ENCODE measurements at regions not wholly inside any gene's neighbourhood (a gene's known extent, or its start where the extent isn't known, plus 50 kb on each side); places are given as distances from the start of the nearest gene placed in this dataset.
"Not testable (repeated sequence)": the region's sequence is repeated elsewhere in the genome, so short reads cannot be mapped to it uniquely, and the experiment has no call there.

GRCh38 chr11:29612423-29612822 is 404.4 kb downstream of the KCNA4 start:
- Histone ChIP-seq H3F3A (ENCODE audit: low read depth) (no peaks in the 10 kb centered on the region), H3K9ac (ENCODE audit: low read depth, low read length, poor library complexity, severe bottlenecking) (no peak overlapping the region), H2AFZ (ENCODE audit: low read length) (no peak overlapping the region), H3K9me3 (ENCODE audit: insufficient read depth, low read depth, low read length) (no peaks in the 10 kb centered on the region), H3K4me3 (ENCODE audit: low read length, poor library complexity, severe bottlenecking) (no peak overlapping the region), H3K4me2 (ENCODE audit: low read depth, low read length, poor library complexity, severe bottlenecking) (no peak overlapping the region), H3K79me2 (ENCODE audit: insufficient read depth, low read length) (no peaks in the 10 kb centered on the region), H3K27me3 (ENCODE audit: insufficient read depth, low read length, poor library complexity, severe bottlenecking) (no peaks in the 10 kb centered on the region), H3K36me3 (ENCODE audit: insufficient read depth, low read length) (no peaks in the 10 kb centered on the region), H3K4me1 (ENCODE audit: insufficient read depth, low read length, poor library complexity, severe bottlenecking) (no peaks in the 10 kb centered on the region), H4K20me1 (ENCODE audit: insufficient read depth, low read length, poor library complexity, severe bottlenecking) (no peaks in the 10 kb centered on the region), H3K9me2 (replicated peaks; ENCODE audit: low read depth, low read length) (no peaks in the 10 kb centered on the region)
- TF ChIP-seq CTCF (conservative IDR thresholded peaks at IDR 0.05; ENCODE audit: low read length) (no peak), EZH2phosphoT487 (IDR thresholded peaks at IDR 0.05; ENCODE audit: borderline replicate concordance) (no peak)

GRCh38 chr11:29606330-29607031 is 410.3 kb downstream of the KCNA4 start:
- no peaks in the 10 kb centered on the region for H3K27me3 ChIP-seq (ENCODE audit: insufficient read depth, low read length, poor library complexity, severe bottlenecking)
- H3K79me2 ChIP-seq (ENCODE audit: insufficient read depth, low read length), result no peaks in the 10 kb centered on the region
- H3K4me1 ChIP-seq (ENCODE audit: insufficient read depth, low read length, poor library complexity, severe bottlenecking), result no peaks in the 10 kb centered on the region
- H3K4me3 ChIP-seq (ENCODE audit: low read length, poor library complexity, severe bottlenecking), result no peak overlapping the region
- H3K36me3 ChIP-seq (ENCODE audit: insufficient read depth, low read length), result no peaks in the 10 kb centered on the region
- TF ChIP-seq EZH2phosphoT487 (IDR thresholded peaks at IDR 0.05; ENCODE audit: borderline replicate concordance) (no peak), CTCF (conservative IDR thresholded peaks at IDR 0.05; ENCODE audit: low read length) (no peak)
- no peaks in the 10 kb centered on the region for H3K9me2 ChIP-seq (replicated peaks; ENCODE audit: low read depth, low read length)
- H3K9me3 ChIP-seq (ENCODE audit: insufficient read depth, low read depth, low read length), result no peaks in the 10 kb centered on the region; the same call in 1 of the 2 replicates
- H3K4me2 ChIP-seq (ENCODE audit: low read depth, low read length, poor library complexity, severe bottlenecking), result no peak overlapping the region
- H3K9ac ChIP-seq (ENCODE audit: low read depth, low read length, poor library complexity, severe bottlenecking), result no peak overlapping the region
- H3F3A ChIP-seq (ENCODE audit: low read depth), result no peaks in the 10 kb centered on the region
- no peaks in the 10 kb centered on the region for H4K20me1 ChIP-seq (ENCODE audit: insufficient read depth, low read length, poor library complexity, severe bottlenecking)
- H2AFZ ChIP-seq (ENCODE audit: low read length), result no peak overlapping the region

DNA sequence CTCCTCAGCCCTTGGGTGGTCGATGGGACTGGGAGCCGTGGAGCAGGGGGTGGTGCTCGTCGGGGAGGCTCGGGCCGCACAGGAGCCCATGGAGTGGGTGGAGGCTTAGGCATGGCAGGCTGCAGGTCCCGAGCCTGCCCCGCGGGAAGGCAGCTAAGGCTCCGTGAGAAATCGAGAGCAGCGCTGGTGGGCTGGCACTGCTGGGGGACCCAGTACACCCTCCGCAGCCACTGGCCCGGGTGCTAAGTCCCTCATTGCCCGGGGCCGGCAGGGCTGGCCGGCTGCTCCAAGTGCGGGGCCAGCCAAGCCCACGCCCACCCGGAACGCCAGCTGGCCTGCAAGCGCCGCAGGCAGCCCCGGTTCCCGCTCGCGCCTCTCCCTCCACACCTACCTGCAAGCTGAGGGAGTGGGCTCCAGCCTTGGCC is 416.7 kb downstream of the KCNA4 start:
- not testable (repeated sequence) for H3K9me2 ChIP-seq (replicated peaks; ENCODE audit: low read depth, low read length); H3K9ac ChIP-seq (ENCODE audit: low read depth, low read length, poor library complexity, severe bottlenecking); H3K36me3 ChIP-seq (ENCODE audit: insufficient read depth, low read length); H3K27me3 ChIP-seq (ENCODE audit: insufficient read depth, low read length, poor library complexity, severe bottlenecking); H3F3A ChIP-seq (ENCODE audit: low read depth); H3K4me3 ChIP-seq (ENCODE audit: low read length, poor library complexity, severe bottlenecking); H3K9me3 ChIP-seq (ENCODE audit: insufficient read depth, low read depth, low read length); H3K4me1 ChIP-seq (ENCODE audit: insufficient read depth, low read length, poor library complexity, severe bottlenecking); H3K4me2 ChIP-seq (ENCODE audit: low read depth, low read length, poor library complexity, severe bottlenecking); H4K20me1 ChIP-seq (ENCODE audit: insufficient read depth, low read length, poor library complexity, severe bottlenecking); H2AFZ ChIP-seq (ENCODE audit: low read length); H3K79me2 ChIP-seq (ENCODE audit: insufficient read depth, low read length)

GRCh38 chr11:29584342-29584741 is 432.5 kb downstream of the KCNA4 start:
- Histone ChIP-seq H3K27me3 (ENCODE audit: insufficient read depth, low read length, poor library complexity, severe bottlenecking) (no peaks in the 10 kb centered on the region), H3K36me3 (ENCODE audit: insufficient read depth, low read length) (no peaks in the 10 kb centered on the region), H3K9me3 (ENCODE audit: insufficient read depth, low read depth, low read length) (no peaks in the 10 kb centered on the region), H3K9ac (ENCODE audit: low read depth, low read length, poor library complexity, severe bottlenecking) (no peak overlapping the region), H3K9me2 (replicated peaks; ENCODE audit: low read depth, low read length) (no peaks in the 10 kb centered on the region), H3K4me2 (ENCODE audit: low read depth, low read length, poor library complexity, severe bottlenecking) (no peak overlapping the region), H3K4me3 (ENCODE audit: low read length, poor library complexity, severe bottlenecking) (no peak overlapping the region), H2AFZ (ENCODE audit: low read length) (no peak overlapping the region), H3K4me1 (ENCODE audit: insufficient read depth, low read length, poor library complexity, severe bottlenecking) (no peaks in the 10 kb centered on the region), H3F3A (ENCODE audit: low read depth) (no peaks in the 10 kb centered on the region), H3K79me2 (ENCODE audit: insufficient read depth, low read length) (no peaks in the 10 kb centered on the region), H4K20me1 (ENCODE audit: insufficient read depth, low read length, poor library complexity, severe bottlenecking) (no peaks in the 10 kb centered on the region)
- no peak for TF ChIP-seq CTCF (conservative IDR thresholded peaks at IDR 0.05; ENCODE audit: low read length)
- no peak for TF ChIP-seq EZH2phosphoT487 (IDR thresholded peaks at IDR 0.05; ENCODE audit: borderline replicate concordance)

Data from Loucy (cell line).